Testis (tissue), 2 donors: ENCODE measurements at regions not wholly inside any gene's neighbourhood (a gene's known extent, or its start where the extent isn't known, plus 50 kb on each side); places are given as distances from the start of the nearest gene placed in this dataset.

Experiments used
- DNase-seq: peaks from one replicate; pipeline ENCODE4 v3.0.0-alpha.2; 2019
- H3K27ac ChIP-seq, 2 donors: fragments of 200-600 bp; sonication (generic); one replicate each; pipeline ENCODE4 v1.5.1; 2019
- H3K27me3 ChIP-seq: fragments of 200-600 bp; sonication (generic); one replicate; pipeline ENCODE4 v1.5.1; 2019
- H3K36me3 ChIP-seq: fragments of 200-600 bp; sonication (generic); one replicate; pipeline ENCODE4 v1.5.1; 2017; ENCODE audit warnings: low read depth; ENCODE audit errors: missing control alignments
- H3K4me1 ChIP-seq: fragments of 200-600 bp; sonication (generic); one replicate; pipeline ENCODE4 v1.5.1; 2019
- H3K4me3 ChIP-seq, 2 donors: fragments of 200-600 bp; sonication (generic); one replicate each; pipeline ENCODE4 v1.5.1; 2017 to 2019
- H3K9me3 ChIP-seq: fragments of 200-600 bp; sonication (generic); one replicate; pipeline ENCODE4 v1.5.1; 2017
- CTCF ChIP-seq, 3 experiments: fragments of 450-650 bp in 2 of 3; fragments of 200-600 bp in 1 of 3; sonication (generic) in 1 of 3; IDR thresholded peaks; one replicate each; pipeline ENCODE4 v1.5.1; 2016 to 2019; ENCODE audit warnings: antibody characterized with exemption in 3 of 3, mild to moderate bottlenecking in 2 of 3, moderate library complexity in 1 of 3
- POLR2A ChIP-seq: fragments of 450-650 bp; IDR thresholded peaks from one replicate; pipeline ENCODE4 v1.6.1; 2017; ENCODE audit warnings: antibody characterized with exemption, mild to moderate bottlenecking, moderate library complexity
- WGBS, 2 donors: methylation state at CpG; one replicate each; pipeline ENCODE4 v1.1.5; 2018; 5-methylcytosine and 5-hydroxymethylcytosine counted together
- intact Hi-C: fragments of 100-400 bp; cut with DNase I; formaldehyde crosslinking; loops from one replicate; pipeline ENCODE4 v1.15.1; 2023; ENCODE audit warnings: low total_unique reads

GRCh38 chr2:105455488-105456003, 56.7 kb upstream of the FHL2 start:
- Histone ChIP-seq H3K9me3 (no peaks in the 10 kb centered on the region), H3K27ac (no peak overlapping the region)
- intact Hi-C loops, result no loop called here

GRCh38 chr2:105454801-105455485, 56.1 kb upstream of the FHL2 start:
- Histone ChIP-seq H3K9me3 (no peaks in the 10 kb centered on the region), H3K4me1 (no peaks in the 10 kb centered on the region), H3K27me3 (no peaks in the 10 kb centered on the region), H3K36me3 (no peaks in the 10 kb centered on the region), H3K4me3 (no peak overlapping the region), H3K27ac (no peak overlapping the region)
- DNase-seq, result peak; percentile 50
- intact Hi-C loops, result no loop called here
- 67 to 75% methylated on average over 6 of the region's 6 CpGs for WGBS, 2 donors
- TF ChIP-seq POLR2A (no peak), CTCF (IDR thresholded peaks at IDR 0.05) (peak in 1 of 3 experiments; percentile 13)

More at GRCh38 chr2:105455488-105456003, 56.7 kb upstream of the FHL2 start:
- TF ChIP-seq CTCF (IDR thresholded peaks at IDR 0.05) (no peak), POLR2A (no peak)
- no peaks in the 10 kb centered on the region for H3K36me3 ChIP-seq
- no peak for DNase-seq
- no peak overlapping the region for H3K4me3 ChIP-seq
- H3K4me1 ChIP-seq, result peaks cover 4% of the 10 kb centered on the region
- 57 to 68% methylated on average over 3 of the region's 3 CpGs for WGBS, 2 donors
- H3K27me3 ChIP-seq, result no peaks in the 10 kb centered on the region

- no peaks in the 10 kb centered on the region for H3K27me3 ChIP-seq
- H3K4me1 ChIP-seq, result no peaks in the 10 kb centered on the region
- WGBS, 2 donors, result 91% methylated on average over 5 of the region's 5 CpGs
- intact Hi-C loops, result no loop called here
- TF ChIP-seq POLR2A (no peak), CTCF (IDR thresholded peaks at IDR 0.05) (no peak)
- no peaks in the 10 kb centered on the region for H3K36me3 ChIP-seq
- no peak overlapping the region for H3K27ac ChIP-seq
- H3K9me3 ChIP-seq, result no peaks in the 10 kb centered on the region
- DNase-seq, result no peak
- no peak overlapping the region for H3K4me3 ChIP-seq
Measured at GRCh38 chr2:105451571-105452166, 52.8 kb upstream of the FHL2 start.

- Histone ChIP-seq H3K27me3 (no peaks in the 10 kb centered on the region), H3K4me3 (no peak overlapping the region), H3K4me1 (no peaks in the 10 kb centered on the region), H3K36me3 (no peaks in the 10 kb centered on the region), H3K27ac (no peak overlapping the region), H3K9me3 (no peaks in the 10 kb centered on the region)
- intact Hi-C loops, result no loop called here
- no peak for TF ChIP-seq POLR2A
- no peak for TF ChIP-seq CTCF (IDR thresholded peaks at IDR 0.05)
- WGBS, 2 donors, result 62 to 70% methylated on average over 6 of the region's 6 CpGs
- DNase-seq, result no peak
Measured at GRCh38 chr2:105450471-105450870, 51.6 kb upstream of the FHL2 start.
